ENCODE measurements at regions not wholly inside any gene's neighbourhood (a gene's known extent, or its start where the extent isn't known, plus 50 kb on each side); places are given as distances from the start of the nearest gene placed in this dataset.

GRCh38 chr6:167507376-167507945 is 182.6 kb downstream of the TTLL2 start:
- no peak for TF ChIP-seq CTCF (IDR thresholded peaks at IDR 0.05)
- no peak for TF ChIP-seq POLR2A (IDR thresholded peaks at IDR 0.05)

Data from lower leg skin (tissue), 3 donors.